Astrocyte of the spinal cord (primary cell): ENCODE measurements at regions not wholly inside any gene's neighbourhood (a gene's known extent, or its start where the extent isn't known, plus 50 kb on each side); places are given as distances from the start of the nearest gene placed in this dataset.
"Not testable (repeated sequence)": the region's sequence is repeated elsewhere in the genome, so short reads cannot be mapped to it uniquely, and the experiment has no call there.

Source experiments
- DNase-seq: peaks from one replicate; pipeline ENCODE4 v3.0.0; 2011; ENCODE audit warnings: low read depth, low spot score
- H3K4me3 ChIP-seq: 2 replicates; pipeline ENCODE4 v1.5.1; 2011; ENCODE audit warnings: low read depth, mild to moderate bottlenecking, low read length, moderate library complexity
- in situ Hi-C: cut with HindIII; loops from 2 replicates; pipeline ENCODE4 v1.10.0; 2017; ENCODE audit warnings: low sequenced_read_pairs
- TF ChIP-seq, protein P1 (sequence below): IDR thresholded peaks from 2 replicates; pipeline ENCODE4 v1.5.1; 2012; ENCODE audit warnings: low read depth, mild to moderate bottlenecking, low read length, inconsistent platforms

GRCh38 chr6:121557146-121557940, 121.9 kb downstream of the GJA1 start:
- no peak for DNase-seq
- TF ChIP-seq, protein P1, sequence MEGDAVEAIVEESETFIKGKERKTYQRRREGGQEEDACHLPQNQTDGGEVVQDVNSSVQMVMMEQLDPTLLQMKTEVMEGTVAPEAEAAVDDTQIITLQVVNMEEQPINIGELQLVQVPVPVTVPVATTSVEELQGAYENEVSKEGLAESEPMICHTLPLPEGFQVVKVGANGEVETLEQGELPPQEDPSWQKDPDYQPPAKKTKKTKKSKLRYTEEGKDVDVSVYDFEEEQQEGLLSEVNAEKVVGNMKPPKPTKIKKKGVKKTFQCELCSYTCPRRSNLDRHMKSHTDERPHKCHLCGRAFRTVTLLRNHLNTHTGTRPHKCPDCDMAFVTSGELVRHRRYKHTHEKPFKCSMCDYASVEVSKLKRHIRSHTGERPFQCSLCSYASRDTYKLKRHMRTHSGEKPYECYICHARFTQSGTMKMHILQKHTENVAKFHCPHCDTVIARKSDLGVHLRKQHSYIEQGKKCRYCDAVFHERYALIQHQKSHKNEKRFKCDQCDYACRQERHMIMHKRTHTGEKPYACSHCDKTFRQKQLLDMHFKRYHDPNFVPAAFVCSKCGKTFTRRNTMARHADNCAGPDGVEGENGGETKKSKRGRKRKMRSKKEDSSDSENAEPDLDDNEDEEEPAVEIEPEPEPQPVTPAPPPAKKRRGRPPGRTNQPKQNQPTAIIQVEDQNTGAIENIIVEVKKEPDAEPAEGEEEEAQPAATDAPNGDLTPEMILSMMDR = no peak
- in situ Hi-C loops = no loop called here
- no peak overlapping the region for H3K4me3 ChIP-seq

DNA sequence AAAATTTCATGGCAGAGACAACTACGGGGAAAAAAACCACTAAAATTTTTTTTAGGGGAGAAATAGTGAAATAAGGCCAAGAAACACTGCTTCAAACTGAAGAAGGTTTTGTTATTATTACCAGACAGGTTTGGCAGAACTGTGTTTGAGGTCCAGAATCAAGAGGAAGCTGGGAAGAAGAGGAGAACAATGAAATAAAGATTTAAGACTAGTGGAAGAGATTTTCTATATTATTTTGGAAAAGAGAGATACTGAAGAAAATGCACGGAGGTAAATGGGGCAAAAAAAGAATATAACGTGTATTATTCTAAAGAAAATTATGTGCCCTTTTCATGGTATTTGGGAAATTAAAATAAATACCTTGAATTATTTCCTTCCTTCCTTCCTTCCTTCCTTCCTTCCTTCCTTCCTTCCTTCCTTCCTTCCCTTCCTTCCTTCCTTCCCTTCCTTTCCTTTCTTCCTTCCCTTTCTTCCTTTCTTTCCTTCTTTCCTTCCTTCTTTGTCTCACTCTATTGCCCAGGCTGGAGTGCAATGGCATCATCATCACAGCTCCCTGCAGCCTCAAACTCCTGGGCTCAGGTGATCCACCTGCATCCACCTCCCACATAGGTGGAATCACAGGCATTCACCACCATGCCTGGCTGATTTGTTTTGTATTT, 124.3 kb downstream of the GJA1 start:
- no peak for DNase-seq
- H3K4me3 ChIP-seq = no peak overlapping the region
- in situ Hi-C loops = no loop called here
- TF ChIP-seq, protein P1 = no peak

DNA sequence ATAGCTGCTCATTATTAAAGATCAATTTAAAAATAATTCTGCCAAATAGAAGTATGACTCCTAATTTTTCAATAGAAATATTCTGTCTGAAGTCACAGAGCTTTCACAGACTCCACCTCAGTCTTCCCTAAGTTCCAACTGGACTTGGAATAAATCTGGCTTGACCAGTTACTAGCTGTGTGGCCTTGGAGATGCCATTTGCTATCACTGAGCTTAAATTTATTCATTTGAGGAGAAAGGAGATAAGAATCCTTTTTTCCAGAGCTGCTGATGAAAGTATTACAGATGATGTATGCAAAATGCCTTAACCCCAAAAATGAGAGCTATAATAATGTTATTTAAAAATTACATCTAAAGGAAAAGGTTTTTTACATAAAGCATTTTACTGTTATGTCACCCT, 125.0 kb downstream of the GJA1 start:
- no peak for DNase-seq
- H3K4me3 ChIP-seq = no peak overlapping the region
- TF ChIP-seq, protein P1 = no peak
- in situ Hi-C loops = no loop called here

GRCh38 chr6:121563286-121563685, 127.8 kb downstream of the GJA1 start:
- no peak for DNase-seq
- in situ Hi-C loops = no loop called here
- no peak overlapping the region for H3K4me3 ChIP-seq
- TF ChIP-seq, protein P1 = no peak

DNA sequence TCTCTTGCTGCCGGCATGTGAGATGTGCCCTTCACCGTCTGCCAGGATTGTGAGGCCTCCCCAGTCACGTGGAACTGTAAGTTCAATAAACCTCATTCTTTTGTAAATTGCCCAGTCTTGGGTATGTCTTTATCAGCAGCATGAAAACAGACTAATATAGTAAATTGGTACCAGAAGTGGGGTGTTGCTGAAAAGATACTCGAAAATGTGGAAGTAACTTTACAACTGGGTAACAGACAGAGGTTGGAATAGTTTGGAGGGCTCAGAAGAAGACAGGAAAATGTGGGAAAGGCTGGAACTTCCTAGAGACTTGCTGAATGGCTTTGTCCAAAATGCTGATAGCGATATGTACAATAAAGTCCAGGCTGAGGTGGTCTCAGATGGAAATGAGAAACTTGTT, 129.1 kb downstream of the GJA1 start:
- in situ Hi-C loops, DNase-seq, H3K4me3 ChIP-seq: not testable (repeated sequence)

DNA sequence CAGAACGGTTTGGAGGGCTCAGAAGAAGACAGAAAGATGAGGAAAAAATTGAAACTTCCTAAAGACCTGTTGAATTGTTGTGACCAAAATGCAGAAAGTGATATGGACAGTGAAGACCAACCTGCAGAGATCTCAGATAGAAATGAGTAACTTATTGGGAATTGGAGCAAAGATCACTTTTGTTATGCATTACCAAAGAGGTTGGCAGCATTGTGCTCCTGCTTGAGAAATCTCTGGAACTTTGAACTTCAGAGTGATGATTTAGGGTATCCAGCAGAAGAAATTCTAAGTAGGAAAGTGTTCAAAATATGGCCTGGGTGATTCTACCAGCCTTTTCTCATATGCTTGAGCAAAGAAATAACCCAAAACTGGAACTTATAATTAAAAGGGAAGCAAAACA, 136.0 kb downstream of the GJA1 start:
- in situ Hi-C loops = no loop called here
- TF ChIP-seq, protein P1 = no peak

DNA sequence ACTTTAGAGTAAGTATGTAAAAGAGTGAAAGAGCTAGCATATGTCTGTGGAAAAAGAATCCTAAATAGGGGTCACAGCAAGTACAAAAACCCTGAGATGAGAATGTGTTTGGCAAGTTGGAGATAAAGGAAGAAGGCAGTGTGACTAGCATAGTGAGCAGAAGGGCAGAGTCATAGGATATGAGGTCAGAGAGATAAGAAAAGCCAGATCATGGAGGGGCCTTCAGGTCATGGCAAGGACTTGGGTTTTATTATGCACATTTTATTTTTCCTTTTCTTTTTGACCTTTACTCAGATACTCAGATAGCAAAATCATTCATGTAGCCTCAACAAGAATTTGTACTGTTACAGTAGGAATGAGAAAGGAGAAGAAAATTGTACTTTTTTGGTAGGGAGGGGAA, 138.0 kb downstream of the GJA1 start:
- H3K4me3 ChIP-seq = no peak overlapping the region
- TF ChIP-seq, protein P1 = no peak
- DNase-seq = no peak
- in situ Hi-C loops = no loop called here

More for the DNA sequence above, 136.0 kb downstream of the GJA1 start:
- H3K4me3 ChIP-seq = no peak overlapping the region
- no peak for DNase-seq
